MCF 10A (cell line): ENCODE measurements at regions not wholly inside any gene's neighbourhood (a gene's known extent, or its start where the extent isn't known, plus 50 kb on each side); places are given as distances from the start of the nearest gene placed in this dataset.

Experiments
- BruUV-seq: library from RNA; stranded (reverse); fragments of 400-500 nt; replicated peaks from 2 replicates; lab custom pipeline; 2021; lab: Mats Ljungman, UMichigan
- CTCF ChIA-PET: fragments of 300-600 bp; sonication (Branson Sonifier 250); formaldehyde crosslinking; extraction: SDS; loops from one replicate; lab custom pipeline; 2021; ENCODE audit warnings: antibody characterized with exemption, inconsistent platforms; lab: Yijun Ruan, JAX
- POLR2A ChIA-PET: fragments of 300-600, 350-650 bp; sonication (Branson Sonifier 250); formaldehyde crosslinking; extraction: SDS; loops from one replicate; lab custom pipeline; 2020; ENCODE audit warnings: antibody characterized with exemption, inconsistent platforms; lab: Yijun Ruan, JAX
- DNase-seq: peaks from one replicate; pipeline ENCODE4 v3.0.0-alpha.2; 2018; ENCODE audit not compliant: unreplicated experiment
- H3K27ac Mint-ChIP-seq: one replicate; pipeline ENCODE4 v1.8.0; 2022; ENCODE audit warnings: mild to moderate bottlenecking, low read depth, mixed read lengths; ENCODE audit not compliant: unreplicated experiment
- H3K27me3 Mint-ChIP-seq: one replicate; pipeline ENCODE4 v1.8.0; 2022; ENCODE audit warnings: mixed read lengths; ENCODE audit not compliant: insufficient read depth, unreplicated experiment
- H3K36me3 Mint-ChIP-seq: one replicate; pipeline ENCODE4 v1.8.0; 2022; ENCODE audit warnings: mild to moderate bottlenecking, moderate library complexity, mixed read lengths; ENCODE audit not compliant: insufficient read depth, unreplicated experiment
- H3K4me1 Mint-ChIP-seq: one replicate; pipeline ENCODE4 v1.8.0; 2022; ENCODE audit warnings: mixed read lengths; ENCODE audit not compliant: insufficient read depth, unreplicated experiment
- H3K4me3 Mint-ChIP-seq: one replicate; pipeline ENCODE4 v1.8.0; 2022; ENCODE audit warnings: mild to moderate bottlenecking, moderate library complexity, mixed read lengths; ENCODE audit not compliant: unreplicated experiment
- H3K9me3 Mint-ChIP-seq: one replicate; pipeline ENCODE4 v1.8.0; 2022; ENCODE audit warnings: mixed read lengths; ENCODE audit not compliant: unreplicated experiment
- intact Hi-C: fragments of 100-400 bp; cut with micrococcal nuclease; formaldehyde crosslinking; loops from 2 replicates; pipeline ENCODE4 v1.14.1; 2022
- TF ChIP-seq, protein P1 (sequence below): fragments of 200-600 bp; IDR thresholded peaks from one replicate; pipeline ENCODE4 v1.8.0; 2022; ENCODE audit warnings: antibody characterized with exemption, mild to moderate bottlenecking; ENCODE audit not compliant: unreplicated experiment

DNA sequence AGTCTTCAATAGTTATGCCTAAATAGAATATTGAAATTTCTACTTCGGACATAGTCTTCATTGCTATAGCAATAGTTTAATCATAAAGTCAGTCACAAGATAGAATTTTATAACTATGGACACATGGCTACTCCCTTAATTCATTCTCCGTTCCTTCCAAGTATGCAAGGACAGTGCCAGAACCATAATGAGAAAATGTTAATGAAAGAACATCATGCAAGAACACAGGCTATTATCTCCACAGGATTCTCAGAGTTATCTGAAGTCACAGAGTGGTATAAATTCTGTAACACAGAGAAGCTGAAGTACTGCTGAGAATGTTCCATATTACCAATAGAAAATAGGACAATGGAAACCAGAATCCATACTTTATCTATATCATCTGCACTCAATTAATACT lies 826.2 kb downstream of the EPHA7 start:
- BruUV-seq, result no TSS peak
- Mint-ChIP-seq H3K9me3 (no peaks in the 10 kb centered on the region), H3K4me3 (no peak overlapping the region), H3K36me3 (no peaks in the 10 kb centered on the region), H3K27me3 (no peaks in the 10 kb centered on the region), H3K27ac (no peak overlapping the region), H3K4me1 (peaks cover 5% of the 10 kb centered on the region)
- POLR2A ChIA-PET, result interaction anchor here (0.6 kb wide), 1 partner anchor 513 kb away, joined by 3 read pairs; no protein-coding TSS in a partner anchor
- intact Hi-C loops, result no loop called here
- TF ChIP-seq, protein P1, sequence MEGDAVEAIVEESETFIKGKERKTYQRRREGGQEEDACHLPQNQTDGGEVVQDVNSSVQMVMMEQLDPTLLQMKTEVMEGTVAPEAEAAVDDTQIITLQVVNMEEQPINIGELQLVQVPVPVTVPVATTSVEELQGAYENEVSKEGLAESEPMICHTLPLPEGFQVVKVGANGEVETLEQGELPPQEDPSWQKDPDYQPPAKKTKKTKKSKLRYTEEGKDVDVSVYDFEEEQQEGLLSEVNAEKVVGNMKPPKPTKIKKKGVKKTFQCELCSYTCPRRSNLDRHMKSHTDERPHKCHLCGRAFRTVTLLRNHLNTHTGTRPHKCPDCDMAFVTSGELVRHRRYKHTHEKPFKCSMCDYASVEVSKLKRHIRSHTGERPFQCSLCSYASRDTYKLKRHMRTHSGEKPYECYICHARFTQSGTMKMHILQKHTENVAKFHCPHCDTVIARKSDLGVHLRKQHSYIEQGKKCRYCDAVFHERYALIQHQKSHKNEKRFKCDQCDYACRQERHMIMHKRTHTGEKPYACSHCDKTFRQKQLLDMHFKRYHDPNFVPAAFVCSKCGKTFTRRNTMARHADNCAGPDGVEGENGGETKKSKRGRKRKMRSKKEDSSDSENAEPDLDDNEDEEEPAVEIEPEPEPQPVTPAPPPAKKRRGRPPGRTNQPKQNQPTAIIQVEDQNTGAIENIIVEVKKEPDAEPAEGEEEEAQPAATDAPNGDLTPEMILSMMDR, result no peak
- DNase-seq, result no peak
- CTCF ChIA-PET, result no interaction called here

DNA sequence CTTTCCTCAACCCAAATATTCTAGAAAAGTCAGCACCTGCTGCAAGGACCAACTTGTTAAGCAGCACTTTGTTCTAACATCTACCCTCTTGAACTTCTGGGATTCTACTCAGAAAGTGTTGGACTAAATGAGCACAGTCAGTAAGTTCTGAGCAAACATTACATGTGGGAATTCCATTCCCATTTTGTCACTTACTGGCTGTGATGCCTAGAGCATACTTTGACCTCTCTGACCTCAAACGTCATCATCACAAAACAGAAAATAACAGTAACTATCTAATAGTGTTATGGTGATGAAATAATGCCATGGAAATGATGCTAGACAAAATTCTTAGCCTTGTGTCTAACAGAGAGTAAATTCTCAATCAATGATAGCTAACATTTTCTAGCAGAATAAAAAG lies 829.4 kb downstream of the EPHA7 start:
- no TSS peak for BruUV-seq
- Mint-ChIP-seq H3K27ac (no peak overlapping the region), H3K36me3 (no peaks in the 10 kb centered on the region), H3K4me1 (peaks cover 5% of the 10 kb centered on the region), H3K9me3 (no peaks in the 10 kb centered on the region), H3K4me3 (no peak overlapping the region), H3K27me3 (peaks cover 17% of the 10 kb centered on the region)
- TF ChIP-seq, protein P1, result no peak
- ChIA-PET CTCF (no interaction called here), POLR2A (no interaction called here)
- intact Hi-C loops, result no loop called here
- peak; percentile 4 for DNase-seq

DNA sequence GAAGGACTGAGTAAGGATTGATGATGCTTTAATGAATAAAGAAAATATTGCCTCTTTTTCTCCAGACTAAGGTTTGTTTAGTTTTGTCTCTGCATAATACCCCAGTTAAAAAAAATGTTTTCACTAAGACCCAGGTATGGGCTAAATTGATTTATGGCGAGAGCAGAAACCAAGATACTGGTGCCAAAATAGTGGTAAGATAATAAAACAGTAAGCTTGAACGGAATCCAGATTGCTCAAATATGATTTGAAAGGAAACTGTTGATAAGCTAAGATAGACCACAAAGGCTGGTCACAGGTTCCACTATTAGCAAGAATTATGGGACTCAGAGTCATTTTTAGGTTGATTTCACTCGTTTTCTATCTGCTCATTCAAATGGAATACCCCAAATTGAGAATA lies 831.2 kb downstream of the EPHA7 start:
- H3K27me3 Mint-ChIP-seq, result peaks cover 26% of the 10 kb centered on the region
- no peak overlapping the region for H3K27ac Mint-ChIP-seq
- no TSS peak for BruUV-seq
- H3K36me3 Mint-ChIP-seq, result no peaks in the 10 kb centered on the region
- H3K9me3 Mint-ChIP-seq, result no peaks in the 10 kb centered on the region
- H3K4me1 Mint-ChIP-seq, result peaks cover 5% of the 10 kb centered on the region
- intact Hi-C loops, result no loop called here
- TF ChIP-seq, protein P1, result no peak
- no peak overlapping the region for H3K4me3 Mint-ChIP-seq
- ChIA-PET CTCF (interaction anchor here (0.6 kb wide), 1 partner anchor 148 kb away, joined by 3 read pairs; no protein-coding TSS in a partner anchor), POLR2A (no interaction called here)
- DNase-seq, result no peak

DNA sequence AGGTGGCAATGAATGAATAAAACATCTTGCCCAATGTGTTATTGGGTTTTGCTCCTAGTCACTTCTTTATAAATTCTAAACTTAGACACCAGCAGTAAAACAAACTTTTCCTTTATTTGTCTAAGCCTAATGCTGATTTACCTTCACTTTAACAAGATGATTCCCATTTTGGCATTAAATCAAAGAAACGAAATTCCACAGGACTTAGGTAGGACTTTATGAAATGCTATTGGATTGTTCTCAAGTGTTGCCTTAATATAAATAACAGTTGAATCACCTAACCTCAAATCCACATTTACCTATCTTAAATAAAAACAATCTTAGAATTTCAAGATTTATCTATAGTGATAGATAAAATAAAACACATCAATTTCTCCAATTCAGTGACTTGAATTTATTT lies 831.8 kb downstream of the EPHA7 start:
- BruUV-seq, result no TSS peak
- Mint-ChIP-seq H3K9me3 (no peaks in the 10 kb centered on the region), H3K27me3 (peaks cover 30% of the 10 kb centered on the region), H3K27ac (no peak overlapping the region), H3K4me3 (no peak overlapping the region), H3K36me3 (no peaks in the 10 kb centered on the region), H3K4me1 (peaks cover 5% of the 10 kb centered on the region)
- TF ChIP-seq, protein P1, result no peak
- intact Hi-C loops, result no loop called here
- ChIA-PET POLR2A (no interaction called here), CTCF (interaction anchor here (0.6 kb wide), 1 partner anchor 148 kb away, joined by 3 read pairs; no protein-coding TSS in a partner anchor)
- peak; percentile 18 for DNase-seq
